SU-DHL-6 (cell line): ENCODE measurements at regions not wholly inside any gene's neighbourhood (a gene's known extent, or its start where the extent isn't known, plus 50 kb on each side); places are given as distances from the start of the nearest gene placed in this dataset.

ENCODE experiments used
- H2AFZ ChIP-seq: fragments of 200-600 bp; sonication (generic); 2 replicates; pipeline ENCODE4 v1.6.1; 2014; ENCODE audit warnings: low read depth, mild to moderate bottlenecking, moderate library complexity, mixed read lengths, antibody characterized with exemption, low read length; ENCODE audit not compliant: severe bottlenecking
- H3F3A ChIP-seq: fragments of 200-600 bp; shearing (Covaris generic); 2 replicates; pipeline ENCODE4 v1.6.0; 2016; ENCODE audit warnings: antibody characterized with exemption, mild to moderate bottlenecking; ENCODE audit not compliant: insufficient read depth
- H3K27ac ChIP-seq: fragments of 200-600 bp; sonication (generic); 2 replicates; pipeline ENCODE4 v1.5.1; 2016; ENCODE audit warnings: low read depth, mild to moderate bottlenecking, low read length, moderate library complexity, mixed read lengths
- H3K27me3 ChIP-seq: fragments of 200-600 bp; sonication (generic), shearing (Covaris generic); 2 replicates; pipeline ENCODE4 v1.6.0; 2014; ENCODE audit warnings: mild to moderate bottlenecking, low read length
- H3K36me3 ChIP-seq: fragments of 200-600 bp; sonication (generic); 2 replicates; pipeline ENCODE4 v1.6.1; 2014; ENCODE audit warnings: mild to moderate bottlenecking, low read length, mixed read lengths
- H3K4me2 ChIP-seq: fragments of 300-600, 200-600 bp; shearing (Covaris generic), sonication (generic); 2 replicates; pipeline ENCODE4 v1.6.0; 2014; ENCODE audit warnings: low read length, low read depth, mild to moderate bottlenecking; ENCODE audit not compliant: poor library complexity, severe bottlenecking
- H3K4me3 ChIP-seq: fragments of 200-600 bp; sonication (generic); 2 replicates; pipeline ENCODE4 v1.5.1; 2014; ENCODE audit warnings: antibody characterized with exemption, low read length, mild to moderate bottlenecking, mixed read lengths; ENCODE audit not compliant: insufficient read depth, poor library complexity, severe bottlenecking
- H3K79me2 ChIP-seq: fragments of 200-600 bp; sonication (generic); 2 replicates; pipeline ENCODE4 v1.6.1; 2014; ENCODE audit warnings: mild to moderate bottlenecking, low read length, moderate library complexity; ENCODE audit not compliant: insufficient read depth
- H3K9ac ChIP-seq: fragments of 200-600 bp; sonication (generic); 2 replicates; pipeline ENCODE4 v1.7.0; 2014; ENCODE audit warnings: mild to moderate bottlenecking, low read length
- H3K9me2 ChIP-seq: fragments of 200-600 bp; sonication (generic); replicated peaks from 2 replicates; pipeline ENCODE4 v1.6.1; 2014; ENCODE audit warnings: low read length; ENCODE audit not compliant: insufficient read depth
- H3K9me3 ChIP-seq: fragments of 200-600 bp; sonication (generic); 2 replicates; pipeline ENCODE4 v1.6.1; 2014; ENCODE audit warnings: low read length, mixed read lengths; ENCODE audit not compliant: insufficient read depth
- H4K20me1 ChIP-seq: fragments of 200-600 bp; sonication (generic); 2 replicates; pipeline ENCODE4 v1.6.1; 2014; ENCODE audit warnings: low read depth, mild to moderate bottlenecking, antibody characterized with exemption, low read length, moderate library complexity, mixed read lengths
- CTCF ChIP-seq: fragments of 200-600 bp; sonication (generic); IDR thresholded peaks from one replicate; pipeline ENCODE4 v1.5.1; 2017; ENCODE audit warnings: antibody characterized with exemption, mild to moderate bottlenecking, low read length, moderate library complexity; ENCODE audit not compliant: insufficient read depth, poor library complexity, severe bottlenecking
- EZH2phosphoT487 ChIP-seq: fragments of 200-600 bp; sonication (generic), shearing (Covaris generic); conservative IDR thresholded peaks from 2 replicates; pipeline ENCODE4 v1.6.1; 2018; ENCODE audit warnings: mild to moderate bottlenecking, antibody characterized with exemption, low read length, moderate library complexity, mixed read lengths

- no peak overlapping the region for H3K4me2 ChIP-seq
- H3K9ac ChIP-seq: no peak overlapping the region
- TF ChIP-seq EZH2phosphoT487: no peak
- TF ChIP-seq CTCF: no peak
- H3K27ac ChIP-seq: no peak overlapping the region
- no peaks in the 10 kb centered on the region for H3K27me3 ChIP-seq
- no peaks in the 10 kb centered on the region for H3K9me2 ChIP-seq
- no peaks in the 10 kb centered on the region for H4K20me1 ChIP-seq
- H3F3A ChIP-seq: no peaks in the 10 kb centered on the region
- no peaks in the 10 kb centered on the region for H3K9me3 ChIP-seq
- H3K4me3 ChIP-seq: no peak overlapping the region
- no peaks in the 10 kb centered on the region for H3K36me3 ChIP-seq
- no peaks in the 10 kb centered on the region for H3K79me2 ChIP-seq
- no peak overlapping the region for H2AFZ ChIP-seq
These were observed 121.9 kb upstream of the HAAO start for GRCh38 chr2:42914314-42914713.

GRCh38 chr2:42913280-42913878 is 121.0 kb upstream of the HAAO start:
- H3K4me2 ChIP-seq: no peak overlapping the region
- no peaks in the 10 kb centered on the region for H3K79me2 ChIP-seq
- no peaks in the 10 kb centered on the region for H4K20me1 ChIP-seq
- H2AFZ ChIP-seq: no peak overlapping the region
- H3K27me3 ChIP-seq: no peaks in the 10 kb centered on the region
- no peaks in the 10 kb centered on the region for H3K36me3 ChIP-seq
- no peak overlapping the region for H3K27ac ChIP-seq
- no peaks in the 10 kb centered on the region for H3K9me3 ChIP-seq
- H3F3A ChIP-seq: no peaks in the 10 kb centered on the region
- H3K4me3 ChIP-seq: no peak overlapping the region
- no peaks in the 10 kb centered on the region for H3K9me2 ChIP-seq
- no peak overlapping the region for H3K9ac ChIP-seq
- TF ChIP-seq CTCF: no peak
- TF ChIP-seq EZH2phosphoT487: no peak

GRCh38 chr2:42910645-42911405 is 118.4 kb upstream of the HAAO start:
- no peak overlapping the region for H2AFZ ChIP-seq
- H3K9me2 ChIP-seq: no peaks in the 10 kb centered on the region
- no peaks in the 10 kb centered on the region for H3K27me3 ChIP-seq
- H3K4me2 ChIP-seq: no peak overlapping the region
- no peaks in the 10 kb centered on the region for H3F3A ChIP-seq
- H3K79me2 ChIP-seq: no peaks in the 10 kb centered on the region
- no peak overlapping the region for H3K9ac ChIP-seq
- no peaks in the 10 kb centered on the region for H3K9me3 ChIP-seq
- no peak overlapping the region for H3K27ac ChIP-seq
- TF ChIP-seq CTCF (no peak), EZH2phosphoT487 (no peak)
- no peak overlapping the region for H3K4me3 ChIP-seq
- H4K20me1 ChIP-seq: no peaks in the 10 kb centered on the region
- H3K36me3 ChIP-seq: no peaks in the 10 kb centered on the region
